DMS53 treated with DMSO at 0.1 percent for 48 hours (cell line): ENCODE measurements at regions not wholly inside any gene's neighbourhood (a gene's known extent, or its start where the extent isn't known, plus 50 kb on each side); places are given as distances from the start of the nearest gene placed in this dataset.
"Not testable (repeated sequence)": the region's sequence is repeated elsewhere in the genome, so short reads cannot be mapped to it uniquely, and the experiment has no call there.

Source experiments
- DNase-seq: peaks from one replicate; lab custom pipeline; 2025; ENCODE audit not compliant: unreplicated experiment; lab: John Stamatoyannopoulos, UW

DNA sequence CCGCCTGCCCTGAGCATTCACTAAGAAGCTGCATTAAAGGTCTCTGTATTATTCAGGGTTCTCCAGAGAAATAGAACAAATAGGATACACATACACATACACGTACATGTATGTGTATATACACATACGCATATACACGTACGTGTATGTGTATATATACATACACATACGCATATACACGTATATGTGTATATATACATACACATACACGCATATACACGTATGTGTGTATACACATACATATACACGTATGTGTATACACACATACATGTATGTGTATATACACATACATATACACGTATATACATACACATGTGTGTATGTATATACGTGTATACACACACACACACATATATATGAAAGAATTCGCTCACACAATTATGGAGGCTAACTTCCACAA is 108.9 kb upstream of the BARHL2 start:
- DNase-seq = no peak

GRCh38 chr1:90824551-90824950 is 107.4 kb upstream of the BARHL2 start:
- DNase-seq = no peak

DNA sequence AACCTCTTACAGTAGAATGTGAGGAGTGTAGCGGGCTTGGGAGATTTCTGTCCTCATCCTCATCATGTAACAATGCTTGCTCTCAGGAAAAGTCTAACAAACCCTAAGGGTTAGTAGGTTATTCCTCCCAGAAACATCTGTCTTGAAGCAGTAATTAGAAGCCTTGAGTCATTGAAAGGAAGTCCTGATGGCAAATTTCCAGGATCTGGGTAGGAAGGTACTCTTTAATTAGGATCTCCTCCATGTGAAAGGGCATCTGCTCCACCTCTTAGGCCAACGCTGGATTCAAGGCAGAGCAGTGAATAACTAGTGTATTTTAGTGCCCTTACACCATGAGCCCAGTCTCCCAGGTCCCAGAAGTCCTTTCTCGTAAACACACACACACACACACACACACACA is 106.6 kb upstream of the BARHL2 start:
- DNase-seq = no peak

GRCh38 chr1:90821788-90822359 is 104.8 kb upstream of the BARHL2 start:
- no peak for DNase-seq

DNA sequence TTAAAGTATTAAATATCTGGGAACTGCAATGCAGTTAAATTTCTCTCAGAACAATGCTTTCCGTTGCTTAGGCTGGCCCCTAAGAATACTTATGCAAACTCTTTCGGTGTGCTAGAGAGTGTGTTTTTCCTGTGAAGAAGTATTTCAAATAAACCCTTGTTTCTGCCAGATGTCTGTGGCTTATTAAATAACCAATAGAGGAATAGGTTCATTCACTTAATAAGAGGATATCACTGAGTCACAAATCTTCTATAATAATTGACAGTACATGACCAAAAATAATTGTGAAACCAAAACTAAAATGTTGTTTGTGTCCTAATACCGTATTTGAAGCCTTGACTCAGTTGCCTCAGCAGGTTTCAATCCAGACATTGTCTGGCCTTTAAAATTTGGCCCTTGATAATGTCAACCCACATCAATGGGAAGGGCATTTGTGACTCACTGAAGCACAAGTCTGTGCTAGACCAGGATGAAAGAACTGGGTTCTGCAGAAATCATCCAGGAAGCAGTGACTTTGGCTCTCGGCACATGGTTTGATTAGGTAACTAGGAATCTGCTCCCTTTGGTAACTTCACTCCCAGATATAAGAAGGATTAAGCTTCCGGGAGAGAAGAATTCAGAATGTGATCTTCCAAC is 104.2 kb upstream of the BARHL2 start:
- DNase-seq = no peak

DNA sequence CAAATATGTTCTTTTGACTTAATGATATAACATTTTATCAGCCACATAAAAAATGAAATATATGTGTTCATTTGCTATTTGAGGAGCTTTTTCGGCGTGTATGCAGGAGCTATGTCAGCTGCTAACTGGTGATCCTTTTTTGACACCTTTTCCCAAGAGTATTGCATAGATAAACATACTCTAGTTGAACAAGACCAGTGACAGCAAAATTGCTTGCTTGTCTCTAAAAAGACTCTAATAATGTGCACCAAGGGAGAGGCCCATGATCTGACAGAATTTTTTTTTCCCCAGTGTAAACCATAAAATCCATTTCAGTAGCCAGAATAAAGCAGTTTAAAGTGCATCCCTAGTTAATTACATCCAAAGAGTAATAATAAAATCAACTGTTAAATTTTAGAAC is 103.6 kb upstream of the BARHL2 start:
- DNase-seq = no peak

GRCh38 chr1:90817399-90817798 is 100.3 kb upstream of the BARHL2 start:
- DNase-seq = no peak

GRCh38 chr1:90812237-90812636 is 95.1 kb upstream of the BARHL2 start:
- not testable (repeated sequence) for DNase-seq

GRCh38 chr1:90811444-90811950 is 94.4 kb upstream of the BARHL2 start:
- DNase-seq = not testable (repeated sequence)

- DNase-seq = no peak
Observed at GRCh38 chr1:90810681-90811080, 93.6 kb upstream of the BARHL2 start.

- DNase-seq = no peak
Observed at GRCh38 chr1:90809996-90810395, 92.9 kb upstream of the BARHL2 start.

DNA sequence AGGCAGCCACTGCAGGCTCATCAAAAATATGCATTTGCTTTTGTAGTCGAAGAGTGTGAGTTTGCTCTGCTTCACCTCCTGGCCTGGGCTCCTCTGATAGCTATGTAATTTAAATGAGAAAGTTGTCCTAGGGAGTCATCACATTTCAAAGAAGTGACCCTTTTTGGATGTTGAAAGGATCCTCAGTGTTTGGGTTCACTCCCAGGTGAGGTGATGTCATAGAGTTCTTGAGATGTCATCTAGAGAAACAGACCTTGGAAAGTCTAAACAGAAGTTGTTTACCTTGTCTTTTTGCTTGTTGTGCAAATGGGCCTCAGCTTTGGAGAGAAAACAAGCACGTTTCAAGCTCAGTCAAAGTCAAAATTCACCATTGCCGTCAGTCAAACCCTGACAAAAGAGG is 92.0 kb upstream of the BARHL2 start:
- DNase-seq = no peak

GRCh38 chr1:90807329-90807728 is 90.2 kb upstream of the BARHL2 start:
- no peak for DNase-seq

DNA sequence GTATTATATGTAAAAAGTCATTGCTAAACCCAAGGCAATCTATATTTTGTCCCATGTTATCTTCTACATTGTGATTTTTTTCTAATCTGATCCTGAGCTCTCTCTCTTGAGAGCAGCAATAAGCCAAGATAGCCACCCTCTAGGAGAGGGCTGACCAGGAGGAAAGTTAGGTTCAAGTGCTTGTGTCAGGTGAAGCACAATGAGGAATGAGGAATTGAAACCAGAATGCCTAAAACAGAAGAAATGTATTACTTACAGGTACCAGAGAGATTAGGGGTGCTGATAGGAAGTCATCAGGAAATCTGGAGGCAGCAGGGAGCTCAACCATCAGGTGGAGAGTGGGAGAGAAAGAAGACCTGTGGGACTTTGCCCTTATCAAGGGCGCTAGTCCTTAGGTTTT is 85.5 kb upstream of the BARHL2 start:
- no peak for DNase-seq

- no peak for DNase-seq
Observed at GRCh38 chr1:90800012-90800717, 83.1 kb upstream of the BARHL2 start.

GRCh38 chr1:90799326-90799725 is 82.2 kb upstream of the BARHL2 start:
- DNase-seq = no peak

- DNase-seq = no peak
Observed at GRCh38 chr1:90798883-90799282, 81.8 kb upstream of the BARHL2 start.

GRCh38 chr1:90798344-90798743 is 81.2 kb upstream of the BARHL2 start:
- DNase-seq = no peak

DNA sequence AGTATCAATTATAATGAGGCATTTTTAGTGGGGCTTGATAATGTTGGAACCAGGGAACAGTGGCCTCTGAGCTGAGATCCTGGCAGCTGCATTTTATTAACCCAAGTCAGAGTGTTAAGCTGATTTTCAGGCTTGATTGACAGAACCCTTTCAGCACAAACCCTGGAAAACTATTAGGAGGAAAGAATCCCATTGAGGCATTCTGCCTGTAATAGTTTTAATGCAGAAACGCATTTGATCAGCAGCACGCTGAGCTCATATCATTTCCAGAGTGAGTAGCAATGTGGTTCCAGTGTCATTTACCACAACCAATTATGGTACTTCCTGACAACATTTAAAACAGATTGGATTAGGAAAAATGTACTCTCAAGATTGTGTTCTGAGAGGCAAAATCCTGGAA is 78.3 kb upstream of the BARHL2 start:
- no peak for DNase-seq

- DNase-seq = no peak
Observed at GRCh38 chr1:90786709-90787108, 69.6 kb upstream of the BARHL2 start.

GRCh38 chr1:90784186-90784847 is 67.2 kb upstream of the BARHL2 start:
- DNase-seq = no peak

GRCh38 chr1:90783181-90783580 is 66.1 kb upstream of the BARHL2 start:
- DNase-seq = no peak
